A549 (cell line): ENCODE measurements at regions not wholly inside any gene's neighbourhood (a gene's known extent, or its start where the extent isn't known, plus 50 kb on each side); places are given as distances from the start of the nearest gene placed in this dataset.

ENCODE experiments used
- CTCF ChIP-seq: fragments of >200 bp; sonication (Bioruptor Twin); formaldehyde crosslinking; IDR thresholded peaks from 3 replicates; pipeline ENCODE4 v1.5.1; 2016
- ELK1 ChIP-seq: fragments of 150-350 bp; IDR thresholded peaks from 2 replicates; pipeline ENCODE4 v1.6.1; 2014; ENCODE audit warnings: low read depth, mild to moderate bottlenecking, low read length
- EP300 ChIP-seq, 2 experiments: fragments of >200 bp; sonication (Bioruptor Twin); formaldehyde crosslinking; IDR thresholded peaks; 2 replicates in 1 of 2; 3 replicates in 1 of 2; pipeline ENCODE4 v1.6.1; 2016 to 2017
- ESRRA ChIP-seq: fragments of 150-350 bp; IDR thresholded peaks from 2 replicates; pipeline ENCODE4 v1.6.1; 2014; ENCODE audit warnings: mild to moderate bottlenecking, low read length, borderline replicate concordance
- FOSB ChIP-seq: fragments of 250-450 bp; sonication (Bioruptor Pico); IDR thresholded peaks from 2 replicates; pipeline ENCODE4 v1.5.0; 2020; ENCODE audit warnings: mild to moderate bottlenecking, moderate library complexity
- HDAC2 ChIP-seq: fragments of 200-600 bp; sonication (generic); IDR thresholded peaks from 2 replicates; pipeline ENCODE4 v1.6.1; 2016
- HES2 ChIP-seq: fragments of >200 bp; sonication (Bioruptor Twin); formaldehyde crosslinking; IDR thresholded peaks from 2 replicates; pipeline ENCODE4 v1.6.1; 2016
- MAFK ChIP-seq: fragments of 450-650 bp; IDR thresholded peaks from 2 replicates; pipeline ENCODE4 v1.6.1; 2014; ENCODE audit not compliant: partially characterized antibody
- MAX ChIP-seq: IDR thresholded peaks from 2 replicates; pipeline ENCODE4 v1.6.1; 2012
- POLR2A ChIP-seq: IDR thresholded peaks from 2 replicates; pipeline ENCODE4 v1.6.1; 2012; ENCODE audit warnings: mild to moderate bottlenecking, low read length
- RAD21 ChIP-seq, 2 experiments: fragments of >200 bp in 1 of 2; sonication (Bioruptor Twin) in 1 of 2; formaldehyde crosslinking in 1 of 2; IDR thresholded peaks in 1 of 2; conservative IDR thresholded peaks in 1 of 2; 2 replicates in 1 of 2; 3 replicates in 1 of 2; pipeline ENCODE4 v1.6.1; 2012 to 2018; ENCODE audit warnings: inconsistent platforms in 1 of 2
- RFX5 ChIP-seq: fragments of 450-650 bp; IDR thresholded peaks from 2 replicates; pipeline ENCODE4 v1.7.1; 2014; ENCODE audit warnings: antibody characterized with exemption, mild to moderate bottlenecking, moderate library complexity
- SMC3 ChIP-seq: fragments of >200 bp; sonication (Bioruptor Twin); formaldehyde crosslinking; IDR thresholded peaks from 3 replicates; pipeline ENCODE4 v1.6.1; 2018; ENCODE audit warnings: inconsistent platforms
- USF2 ChIP-seq: fragments of 450-650 bp; IDR thresholded peaks from 2 replicates; pipeline ENCODE4 v1.6.1; 2014; ENCODE audit warnings: antibody characterized with exemption

- TF ChIP-seq MAFK (no peak), RFX5 (no peak), CTCF (no peak), FOSB (no peak), HDAC2 (no peak), ESRRA (no peak), SMC3 (no peak), MAX (no peak), EP300 (IDR thresholded peaks at IDR 0.05) (no peak), USF2 (no peak), ELK1 (no peak), HES2 (no peak), POLR2A (no peak), RAD21 (conservative IDR thresholded peaks at IDR 0.05 in 1 of 2, IDR thresholded peaks at IDR 0.05 in 1 of 2) (no peak)
Measured at GRCh38 chr20:16808796-16809195, 60.6 kb downstream of the OTOR start.
